Frontal cortex (tissue), 3 donors: ENCODE measurements at regions not wholly inside any gene's neighbourhood (a gene's known extent, or its start where the extent isn't known, plus 50 kb on each side); places are given as distances from the start of the nearest gene placed in this dataset.

Source experiments
- DNase-seq, 2 donors: peaks; one replicate each; pipeline ENCODE4 v3.0.0; 2012; ENCODE audit warnings: low spot score in 2 of 2
- FAIRE-seq: peaks from 2 replicates; lab custom pipeline; 2012; peaks lifted over from hg19 to GRCh38; lab: Jason Lieb, UNC
- donor health status: control.
- donor health status: control.
- donor health status: control.

DNA sequence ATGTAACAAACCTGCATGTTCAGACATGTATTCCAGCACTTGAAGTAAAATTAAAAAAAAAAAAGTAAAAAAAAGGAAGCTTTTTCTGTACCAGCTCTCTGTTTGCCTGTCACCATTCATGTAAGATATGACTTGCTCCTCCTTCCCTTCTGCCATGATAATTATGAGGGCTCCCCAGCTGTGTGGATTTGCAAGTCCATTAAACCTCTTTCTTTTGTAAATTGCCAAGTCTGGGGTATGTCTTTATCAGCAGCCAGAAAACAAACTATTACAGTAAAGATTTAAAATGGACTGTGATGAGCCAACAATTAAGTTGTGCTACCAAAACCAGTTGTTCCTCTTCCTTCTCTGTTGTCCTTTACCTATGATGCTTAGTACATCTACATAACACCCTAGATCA, 619.6 kb downstream of the ARL4A start:
- FAIRE-seq: no peak
- DNase-seq: no peak

DNA sequence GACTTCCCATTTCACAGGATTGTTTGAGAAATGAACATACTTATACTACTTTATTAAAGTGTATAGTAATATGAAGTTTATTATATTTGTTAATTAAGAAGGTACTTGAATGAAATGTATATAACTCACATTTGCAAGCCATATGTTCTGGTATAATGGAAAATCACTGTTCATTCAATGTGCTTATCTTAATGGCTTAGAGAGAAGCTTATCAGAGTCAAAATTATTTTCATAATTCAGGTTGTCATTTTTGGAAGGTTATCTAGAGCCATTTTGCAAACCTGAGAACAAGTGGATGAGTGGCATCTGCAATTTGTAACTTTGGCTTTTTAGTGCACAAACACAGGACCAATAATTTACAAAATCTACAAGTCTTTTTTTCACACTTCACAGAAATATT, 621.0 kb downstream of the ARL4A start:
- FAIRE-seq (no peak), DNase-seq (no peak)

DNA sequence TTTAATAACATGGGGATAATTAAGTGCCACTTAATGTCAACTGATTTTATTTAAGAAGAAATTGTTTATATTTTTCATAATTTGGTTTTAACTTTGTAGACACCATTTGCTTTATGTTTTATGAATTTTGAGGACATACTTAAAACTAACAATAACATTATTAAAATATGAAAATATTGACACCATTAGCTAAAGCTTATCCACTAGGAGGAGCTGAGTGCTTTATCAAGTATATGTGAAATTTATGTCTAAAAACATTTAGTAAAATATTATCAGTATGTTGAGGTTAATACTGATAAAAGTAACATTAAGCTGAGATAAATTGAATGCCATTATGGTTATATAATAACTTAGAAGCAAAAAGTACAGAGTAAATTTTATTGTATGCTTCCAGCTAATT, 622.1 kb downstream of the ARL4A start:
- FAIRE-seq (peak; percentile 51), DNase-seq (no peak)

DNA sequence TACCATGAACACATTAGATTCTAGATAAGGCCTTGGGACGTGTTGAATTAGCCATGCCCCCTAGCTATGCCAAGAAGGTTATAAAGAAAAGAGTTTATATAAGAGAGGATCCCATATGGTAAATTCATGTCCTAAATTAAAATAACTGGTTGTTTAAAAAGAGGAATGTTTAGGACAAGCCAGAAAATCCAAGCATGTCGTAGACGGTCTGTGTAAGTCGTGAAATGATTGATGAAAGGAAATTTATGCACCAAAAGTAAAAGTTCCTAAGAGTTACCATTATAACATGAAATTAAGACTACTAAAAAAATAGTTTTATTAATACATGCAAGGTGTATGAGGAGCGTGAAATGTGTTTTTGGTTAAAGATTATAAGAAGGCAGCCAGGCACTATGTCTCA, 624.9 kb downstream of the ARL4A start:
- FAIRE-seq: no peak
- no peak for DNase-seq

DNA sequence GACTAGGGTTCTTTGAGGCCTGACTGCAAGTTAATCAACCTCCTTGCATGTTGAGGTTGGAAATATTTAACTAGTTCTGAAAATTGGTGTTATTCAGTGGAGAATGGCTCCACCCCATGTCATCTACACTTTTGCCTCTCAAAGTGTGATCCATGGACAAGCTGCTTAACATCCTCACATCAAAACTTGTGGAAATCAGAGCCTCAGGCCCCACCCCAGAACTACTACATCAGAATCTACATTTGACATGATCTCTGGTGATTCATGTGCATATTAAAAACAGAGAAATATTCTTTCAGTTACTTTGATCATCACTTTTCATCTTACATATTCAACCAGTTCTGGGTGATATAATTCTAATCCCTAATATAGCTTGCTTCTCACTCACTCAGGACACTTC, 632.9 kb downstream of the ARL4A start:
- FAIRE-seq: no peak
- no peak for DNase-seq

DNA sequence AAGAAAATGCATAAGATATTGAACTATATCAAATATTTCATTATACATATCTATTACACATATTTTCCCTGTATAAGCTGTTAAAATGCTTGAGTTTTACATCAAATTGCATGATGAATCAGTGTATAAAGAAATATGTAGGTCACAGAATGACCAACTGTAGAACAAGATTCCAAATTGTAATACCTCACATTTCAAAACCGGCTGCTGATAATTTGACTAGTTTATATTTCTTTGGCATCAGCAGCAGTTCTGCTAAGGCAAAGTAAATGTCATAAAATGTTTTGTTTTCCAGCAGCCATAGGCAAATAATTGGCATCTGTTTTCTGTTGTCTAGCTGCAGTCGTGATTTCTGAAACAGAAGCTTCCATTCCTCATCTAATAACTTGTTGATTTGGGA, 633.9 kb downstream of the ARL4A start:
- DNase-seq (no peak), FAIRE-seq (no peak)

DNA sequence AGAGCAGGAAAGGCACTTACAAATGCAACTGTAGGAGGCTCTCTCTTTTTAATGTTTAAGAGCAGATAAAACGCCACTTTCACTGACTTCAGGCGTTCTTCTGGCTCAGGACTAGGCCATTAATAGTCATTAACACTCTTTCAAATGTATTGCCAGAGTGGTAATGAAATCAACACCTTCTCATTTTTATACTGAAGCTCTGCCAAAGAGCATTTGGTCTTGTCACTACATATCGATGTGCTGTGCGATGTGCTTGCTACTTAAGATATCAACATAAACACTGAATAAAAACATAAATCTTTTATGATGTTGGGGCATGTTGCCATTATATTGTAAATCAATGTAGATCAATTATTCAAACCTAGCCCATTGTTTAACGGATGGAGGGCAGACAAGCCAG, 634.7 kb downstream of the ARL4A start:
- DNase-seq (no peak), FAIRE-seq (no peak)

DNA sequence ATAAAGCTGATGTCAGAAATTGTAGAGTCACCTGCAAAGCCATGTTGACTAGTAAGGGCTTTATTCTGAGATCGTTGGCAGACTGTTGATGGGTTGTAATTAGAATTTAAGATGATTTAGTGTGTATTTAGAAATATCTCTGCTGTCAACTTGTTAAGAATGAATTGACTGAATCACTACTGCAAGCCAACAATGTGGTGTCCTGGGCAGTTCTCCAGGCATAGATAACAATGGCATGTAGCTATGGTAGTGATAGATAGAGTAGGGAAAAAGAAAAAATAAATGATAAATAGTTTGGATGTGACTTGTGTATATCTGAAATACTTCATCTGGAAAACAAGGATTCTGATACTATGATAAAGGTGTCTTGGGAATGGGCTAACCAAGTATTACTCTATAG, 640.2 kb downstream of the ARL4A start:
- DNase-seq: no peak
- no peak for FAIRE-seq

DNA sequence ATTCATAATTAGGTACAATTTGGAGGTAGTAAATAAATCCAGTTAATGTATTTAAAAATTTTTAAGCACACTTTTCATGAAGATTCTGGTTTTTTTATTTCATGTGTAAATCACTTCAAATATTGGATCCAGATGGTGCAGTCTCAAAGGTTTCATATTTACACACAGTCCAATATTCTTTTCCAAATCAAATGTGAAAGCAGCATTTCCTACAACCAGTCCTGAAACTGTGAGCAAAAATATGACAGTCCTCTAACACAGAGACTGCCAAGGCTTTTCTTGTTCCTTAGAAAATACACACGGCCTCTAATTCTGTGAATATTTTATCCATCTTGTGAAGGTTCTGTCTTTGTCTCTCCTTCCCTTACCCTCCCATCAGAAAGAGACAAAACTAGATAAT, 645.9 kb downstream of the ARL4A start:
- no peak for DNase-seq
- FAIRE-seq: no peak

DNA sequence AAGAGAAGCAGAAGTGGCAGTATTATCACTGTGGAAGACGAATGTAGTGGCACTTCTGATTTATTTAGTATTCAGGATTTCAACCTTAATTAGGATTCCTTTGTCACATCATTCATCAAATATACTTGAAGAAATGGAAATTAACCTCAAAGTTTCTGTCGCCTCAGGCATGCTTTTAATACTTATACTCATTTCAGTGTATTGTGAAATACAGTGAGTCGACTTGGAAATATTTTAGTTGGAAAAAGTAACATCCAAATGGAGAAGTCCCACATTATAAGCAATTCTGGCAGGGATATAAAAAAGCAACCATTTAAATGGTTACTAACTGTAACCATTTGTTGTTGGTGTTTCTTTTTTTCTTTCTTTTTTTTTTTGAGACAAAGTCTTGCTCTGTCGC, 648.8 kb downstream of the ARL4A start:
- DNase-seq (no peak), FAIRE-seq (no peak)

DNA sequence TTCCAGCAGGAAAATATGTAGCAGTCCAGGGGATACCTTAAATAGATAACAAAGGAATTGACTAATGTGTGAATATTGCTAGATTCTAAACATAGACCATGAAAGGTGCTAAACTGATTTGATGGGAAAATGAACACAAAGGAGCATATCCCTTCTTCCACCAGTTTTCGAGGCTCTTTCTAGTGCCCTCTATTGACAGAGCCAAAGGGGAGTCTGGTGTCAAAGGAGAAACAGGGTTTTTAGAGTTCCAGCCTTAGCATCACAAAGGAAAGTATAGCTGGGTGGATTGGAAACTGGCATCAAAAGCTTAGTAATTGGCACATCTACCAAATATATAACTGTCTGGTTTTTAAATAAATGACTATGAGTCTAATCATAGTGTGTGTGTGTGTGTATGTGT, 636.8 kb downstream of the ETV1 start:
- no peak for DNase-seq
- FAIRE-seq: no peak

DNA sequence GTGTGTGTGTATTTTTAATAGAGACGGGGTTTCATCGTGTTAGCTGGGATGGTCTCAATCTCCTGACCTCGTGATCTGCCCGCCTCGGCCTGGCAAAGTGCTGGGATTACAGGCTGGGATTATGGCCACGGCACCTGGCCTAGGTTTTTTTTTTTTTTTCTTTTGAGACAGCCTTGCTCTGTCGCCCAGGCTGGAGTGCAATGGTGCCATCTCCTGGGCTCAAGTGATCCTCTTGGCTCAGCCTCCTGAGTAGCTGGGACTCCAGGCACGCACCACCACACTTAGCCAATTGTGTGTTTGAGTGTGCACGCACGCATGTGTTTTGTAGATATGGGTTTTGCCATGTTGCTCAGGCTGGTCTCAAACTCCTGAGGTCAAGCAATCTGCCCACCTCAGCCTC, 629.8 kb downstream of the ETV1 start:
- FAIRE-seq: no peak
- DNase-seq: no peak

DNA sequence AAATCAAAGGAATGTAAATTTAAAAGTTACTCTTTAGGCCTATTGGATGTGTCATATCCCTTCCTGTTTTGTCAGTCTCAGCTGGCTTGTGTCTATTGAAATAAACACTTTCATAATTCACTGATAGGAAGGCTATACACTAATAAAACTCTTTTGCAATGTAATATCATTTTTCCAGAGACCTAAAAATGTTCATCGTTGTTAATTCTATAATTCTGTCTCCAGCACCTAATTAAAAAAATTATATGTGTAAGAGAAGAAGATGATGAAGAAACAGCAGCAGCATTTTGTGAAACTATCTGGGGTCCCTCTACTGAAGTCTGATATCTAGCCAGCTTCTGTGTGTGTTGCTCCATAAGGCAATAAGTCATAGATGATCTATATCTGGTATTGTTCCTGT, 602.7 kb downstream of the ETV1 start:
- FAIRE-seq (no peak), DNase-seq (no peak)

DNA sequence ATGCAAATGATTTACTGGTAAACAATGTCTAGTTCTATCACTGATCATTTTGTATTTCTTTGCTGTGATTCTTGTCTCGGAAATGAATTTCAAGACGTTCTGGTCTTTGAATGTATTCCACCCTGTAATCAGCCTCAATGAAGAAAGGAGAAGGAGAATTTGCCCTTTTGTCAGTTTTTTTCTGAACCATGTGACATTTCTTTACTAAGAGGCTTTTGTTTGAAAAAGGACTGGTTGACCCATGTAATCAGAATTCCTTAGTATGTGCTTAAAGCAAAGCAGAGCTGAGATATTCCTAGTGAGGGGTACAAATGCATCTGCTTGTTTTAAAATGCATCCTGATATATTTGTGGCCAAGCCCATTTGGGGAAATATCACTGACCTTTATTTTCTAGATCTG, 581.6 kb downstream of the ETV1 start:
- no peak for DNase-seq
- no peak for FAIRE-seq

DNA sequence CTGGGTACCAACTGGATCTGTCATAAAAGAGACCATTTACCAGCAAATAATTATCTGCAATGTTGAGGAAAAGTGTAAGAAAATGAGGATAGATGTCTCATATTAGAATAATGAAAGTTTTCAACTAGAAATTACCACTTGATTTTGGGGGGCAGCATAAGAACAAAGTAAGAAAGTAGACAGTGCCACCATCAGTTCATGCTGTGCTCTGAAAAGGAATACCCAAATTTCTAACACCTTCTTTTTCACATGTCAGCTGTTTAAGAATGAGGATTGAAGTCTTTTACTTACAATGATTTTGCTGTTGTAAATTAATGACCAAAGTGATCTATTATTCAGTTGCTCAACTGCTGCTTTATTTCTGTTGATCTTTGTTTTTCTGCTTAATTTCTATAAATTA, 578.3 kb downstream of the ETV1 start:
- DNase-seq (no peak), FAIRE-seq (no peak)

DNA sequence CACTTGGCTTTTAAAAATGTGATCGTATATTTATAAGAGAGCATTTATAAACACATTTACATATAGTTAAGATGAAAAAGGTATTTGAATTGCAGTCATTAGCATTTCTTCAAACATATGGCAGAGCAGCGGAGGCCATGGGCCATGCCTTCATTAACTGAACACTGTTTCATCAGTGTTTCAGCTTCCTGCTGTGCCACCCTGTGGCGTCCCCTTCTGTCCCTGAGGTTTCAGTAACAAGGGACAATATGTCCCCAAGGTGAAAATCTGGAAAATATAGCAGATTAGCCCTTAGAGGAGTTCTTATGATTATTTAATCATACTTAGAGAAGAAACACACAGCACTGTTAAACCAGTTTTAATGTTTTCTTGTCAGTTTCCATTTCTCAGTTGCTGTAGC, 577.8 kb downstream of the ETV1 start:
- FAIRE-seq: no peak
- DNase-seq: no peak

DNA sequence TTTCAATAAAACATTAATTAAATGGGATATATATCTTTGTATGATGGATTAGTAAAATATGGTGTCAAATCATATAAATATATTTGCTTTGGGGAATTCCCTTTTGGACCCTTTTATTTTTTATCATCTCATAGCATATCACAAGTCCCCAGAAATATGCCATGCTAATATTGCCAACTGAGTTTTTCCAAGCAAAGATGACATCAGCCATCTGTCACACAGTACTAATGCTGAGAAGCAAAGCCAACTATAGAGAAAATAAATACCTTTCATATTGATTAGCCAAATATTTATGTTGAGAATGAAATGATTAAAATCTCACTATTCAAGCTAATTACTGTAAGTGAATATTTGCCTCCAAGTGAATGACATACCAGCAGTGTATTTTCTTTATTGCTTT, 575.3 kb downstream of the ETV1 start:
- no peak for DNase-seq
- FAIRE-seq: no peak

DNA sequence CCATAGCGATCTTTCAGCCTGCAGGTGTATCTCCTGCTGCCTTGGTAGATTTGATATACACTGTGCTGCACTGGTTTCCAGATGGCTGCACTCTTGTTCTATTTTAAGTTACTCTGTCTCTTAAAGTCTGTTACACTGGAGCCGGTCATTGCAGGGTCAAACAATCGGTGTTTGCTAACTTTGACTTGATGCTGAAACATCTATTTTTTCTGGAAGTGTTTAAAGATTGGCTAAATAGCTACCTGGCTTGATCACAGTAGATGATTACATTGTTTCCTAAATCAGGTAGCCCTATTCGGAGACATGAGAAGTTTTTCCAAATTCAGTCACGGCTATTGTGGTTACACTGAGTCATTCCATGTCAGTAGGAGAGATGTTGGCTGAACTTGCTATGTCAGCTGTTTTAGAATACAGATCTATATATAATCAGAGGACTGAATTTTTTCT, 574.8 kb downstream of the ETV1 start:
- DNase-seq (no peak), FAIRE-seq (no peak)

DNA sequence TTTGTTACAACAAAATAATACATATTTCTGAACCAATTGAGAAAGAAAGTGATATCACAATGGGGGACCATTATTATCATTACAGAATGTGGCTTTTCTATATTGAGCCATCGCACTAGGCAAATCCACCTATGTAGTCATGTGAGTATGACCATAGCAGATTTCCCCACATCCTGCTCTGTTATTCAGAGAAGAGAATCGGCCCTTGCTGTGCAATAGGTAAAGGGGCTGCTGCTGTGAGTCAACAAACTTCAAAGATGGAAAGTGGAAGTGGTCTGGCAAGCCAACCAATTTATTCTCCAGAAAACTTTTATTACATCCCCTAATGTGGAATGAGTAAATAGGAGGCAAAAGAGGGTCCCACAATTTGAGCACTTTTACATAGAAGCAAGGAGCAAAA, 573.4 kb downstream of the ETV1 start:
- FAIRE-seq (no peak), DNase-seq (no peak)

DNA sequence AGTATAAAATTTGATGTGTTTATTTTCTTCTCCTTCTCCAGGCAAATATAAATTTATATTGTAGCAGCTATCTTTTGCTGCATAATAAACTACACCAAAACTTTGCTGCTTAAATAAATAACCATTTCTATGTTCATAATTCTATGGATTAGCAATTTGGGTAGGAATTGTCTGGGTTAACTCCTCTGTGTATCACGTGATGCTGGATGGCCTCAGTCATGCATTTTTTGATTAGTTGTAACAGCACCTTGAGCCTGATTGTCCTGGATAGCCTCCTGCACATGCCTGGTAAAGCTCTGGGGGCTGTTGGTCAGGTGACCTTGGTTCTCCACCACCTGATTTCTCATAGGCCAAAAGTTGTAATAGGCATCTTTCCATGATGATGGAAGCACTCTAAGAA, 572.9 kb downstream of the ETV1 start:
- no peak for FAIRE-seq
- no peak for DNase-seq

DNA sequence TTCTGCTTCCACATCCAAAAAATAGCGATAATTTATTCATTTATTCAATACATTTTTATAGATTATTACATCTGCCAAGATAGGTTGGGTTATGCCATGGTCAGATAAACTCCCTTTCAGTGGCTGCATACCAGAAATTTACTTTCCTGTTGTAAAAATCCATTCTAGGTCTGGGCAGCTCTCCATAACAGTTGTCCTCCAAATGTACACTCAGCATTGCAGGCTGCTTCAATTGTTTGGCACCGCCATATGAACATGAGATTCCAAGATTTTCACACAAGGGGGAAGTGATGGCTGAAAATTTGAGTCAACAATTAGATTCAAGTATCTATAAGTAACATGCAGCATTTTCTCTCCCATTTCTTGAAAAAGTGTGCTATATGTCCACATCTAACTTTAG, 568.7 kb downstream of the ETV1 start:
- no peak for FAIRE-seq
- no peak for DNase-seq

DNA sequence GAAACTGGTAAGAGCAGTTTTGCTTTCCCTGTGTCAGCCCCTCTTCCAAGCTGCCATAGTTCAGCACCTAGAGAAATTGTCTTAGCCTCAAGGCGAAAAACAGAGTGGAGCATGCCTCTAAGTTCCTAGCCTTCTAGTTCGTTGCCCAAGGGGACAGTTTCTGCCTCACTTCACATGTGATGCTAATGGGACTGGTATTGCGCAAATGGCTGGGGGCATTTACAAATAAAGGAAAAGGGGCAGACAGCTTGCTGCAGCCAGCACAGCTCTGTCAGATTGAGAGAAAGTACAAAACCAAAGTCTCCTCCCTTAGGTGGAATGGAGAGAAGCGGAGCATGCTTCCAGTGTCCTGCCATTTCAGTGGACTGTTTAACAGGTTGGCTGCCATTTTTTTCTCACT, 567.7 kb downstream of the ETV1 start:
- no peak for DNase-seq
- FAIRE-seq: no peak

DNA sequence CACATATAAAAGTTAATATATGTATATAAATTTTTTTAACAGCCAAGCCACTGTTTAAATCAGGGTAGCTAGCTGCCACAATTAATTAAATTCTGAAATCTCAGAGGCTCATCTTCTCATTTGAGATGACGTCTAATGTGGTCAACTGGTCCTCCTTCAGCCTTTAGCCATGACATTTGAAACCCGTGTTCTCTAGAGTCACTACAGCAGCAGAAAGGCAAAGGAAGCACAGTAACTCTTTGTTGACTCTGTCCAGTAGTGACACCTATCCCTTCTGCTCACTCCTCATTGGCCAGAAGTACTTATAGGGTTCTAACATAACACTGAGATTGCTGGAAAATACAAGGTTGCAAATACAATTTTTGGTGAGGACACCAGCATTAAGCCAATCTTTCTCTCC, 555.5 kb downstream of the ETV1 start:
- DNase-seq (no peak), FAIRE-seq (no peak)
